Loucy (cell line): ENCODE measurements at regions not wholly inside any gene's neighbourhood (a gene's known extent, or its start where the extent isn't known, plus 50 kb on each side); places are given as distances from the start of the nearest gene placed in this dataset.

Source experiments
- CTCF ChIP-seq: fragments of 200-600 bp; sonication (generic); conservative IDR thresholded peaks from 2 replicates; pipeline ENCODE4 v1.5.1; 2014; ENCODE audit warnings: mild to moderate bottlenecking, antibody characterized with exemption, low read length
- EZH2phosphoT487 ChIP-seq: fragments of 200-600 bp; IDR thresholded peaks from 2 replicates; pipeline ENCODE4 v1.6.1; 2018; ENCODE audit warnings: antibody characterized with exemption, mild to moderate bottlenecking, moderate library complexity, borderline replicate concordance

- TF ChIP-seq CTCF (no peak), EZH2phosphoT487 (no peak)
Observed at GRCh38 chr6:106747139-106747538, 117.8 kb downstream of the QRSL1 start.
